ENCODE measurements at regions not wholly inside any gene's neighbourhood (a gene's known extent, or its start where the extent isn't known, plus 50 kb on each side); places are given as distances from the start of the nearest gene placed in this dataset.
A peak's percentile ranks its signal among the peaks of the same experiment; 100 is the strongest.

GRCh38 chrX:113770806-113771205 is 813.1 kb upstream of the HTR2C start:
- Histone ChIP-seq H3K36me3 (ENCODE audit: control insufficient read depth, insufficient read depth, low read length) (no peaks in the 10 kb centered on the region), H3K27me3 (ENCODE audit: control insufficient read depth, insufficient read depth, low read length) (no peaks in the 10 kb centered on the region), H3K9me3 (ENCODE audit: control insufficient read depth, low read depth, low read length) (no peaks in the 10 kb centered on the region), H3K4me1 (ENCODE audit: control insufficient read depth, insufficient read depth, low read length) (no peaks in the 10 kb centered on the region), H3K27ac (ENCODE audit: low read length) (no peak overlapping the region), H3K4me3 (ENCODE audit: low read length) (no peak overlapping the region)
- no peak for DNase-seq
- WGBS (ENCODE audit: insufficient coverage, low lambda C conversion rate): no CpG with 5 or more reads among the region's 2 CpGs

DNA sequence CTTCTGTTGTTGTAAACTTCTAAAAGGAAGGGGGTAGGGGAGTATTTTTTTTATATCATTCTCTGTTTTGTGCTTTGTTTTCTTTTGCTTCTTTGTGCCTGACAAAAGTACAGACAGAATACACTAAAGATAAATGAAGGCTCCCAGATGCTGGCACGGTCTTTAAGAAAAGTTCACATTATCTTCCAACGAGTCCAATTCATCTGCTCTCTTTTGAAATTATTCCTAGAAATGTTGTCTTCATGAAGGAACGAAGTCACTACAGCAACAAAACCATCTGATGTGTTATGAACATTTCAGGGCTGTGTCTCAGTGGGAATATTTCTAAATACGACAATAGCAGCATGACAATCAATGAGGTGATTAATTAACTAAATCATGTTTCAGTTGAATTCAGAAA is 813.8 kb upstream of the HTR2C start:
- no peaks in the 10 kb centered on the region for H3K4me1 ChIP-seq (ENCODE audit: control insufficient read depth, insufficient read depth, low read length)
- H3K4me3 ChIP-seq (ENCODE audit: low read length): no peak overlapping the region
- no peaks in the 10 kb centered on the region for H3K9me3 ChIP-seq (ENCODE audit: control insufficient read depth, low read depth, low read length)
- H3K36me3 ChIP-seq (ENCODE audit: control insufficient read depth, insufficient read depth, low read length): no peaks in the 10 kb centered on the region
- peak in 1 of 2 donors; percentile 1 for DNase-seq
- no peak overlapping the region for H3K27ac ChIP-seq (ENCODE audit: low read length)
- WGBS (ENCODE audit: insufficient coverage, low lambda C conversion rate): no CpG with 5 or more reads among the region's 4 CpGs
- H3K27me3 ChIP-seq (ENCODE audit: control insufficient read depth, insufficient read depth, low read length): no peaks in the 10 kb centered on the region

DNA sequence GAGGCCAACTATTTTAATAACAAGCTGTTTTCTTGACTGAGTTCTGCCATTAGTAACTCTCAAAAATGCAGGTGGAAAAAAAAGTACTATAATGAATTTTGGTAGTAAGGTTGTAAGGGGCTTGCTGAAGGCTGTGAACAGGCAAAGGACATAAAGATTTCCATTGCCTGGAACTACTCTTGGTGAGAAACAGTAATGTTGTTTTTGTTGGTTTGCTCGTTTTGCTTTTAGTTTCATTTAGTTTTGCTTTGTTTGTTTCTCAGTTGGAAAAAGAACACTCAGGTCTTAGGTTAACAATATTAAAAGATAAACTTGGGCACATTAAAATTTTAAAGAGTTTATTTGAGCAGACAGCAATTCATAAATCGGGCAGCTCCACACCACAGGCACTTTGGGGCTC is 824.5 kb upstream of the HTR2C start:
- Histone ChIP-seq H3K4me3 (ENCODE audit: low read length) (no peak overlapping the region), H3K27ac (ENCODE audit: low read length) (no peak overlapping the region), H3K4me1 (ENCODE audit: control insufficient read depth, insufficient read depth, low read length) (no peaks in the 10 kb centered on the region), H3K36me3 (ENCODE audit: control insufficient read depth, insufficient read depth, low read length) (no peaks in the 10 kb centered on the region), H3K27me3 (ENCODE audit: control insufficient read depth, insufficient read depth, low read length) (no peaks in the 10 kb centered on the region), H3K9me3 (ENCODE audit: control insufficient read depth, low read depth, low read length) (no peaks in the 10 kb centered on the region)
- no peak for DNase-seq
- WGBS (ENCODE audit: insufficient coverage, low lambda C conversion rate): no CpG with 5 or more reads among the region's 2 CpGs

DNA sequence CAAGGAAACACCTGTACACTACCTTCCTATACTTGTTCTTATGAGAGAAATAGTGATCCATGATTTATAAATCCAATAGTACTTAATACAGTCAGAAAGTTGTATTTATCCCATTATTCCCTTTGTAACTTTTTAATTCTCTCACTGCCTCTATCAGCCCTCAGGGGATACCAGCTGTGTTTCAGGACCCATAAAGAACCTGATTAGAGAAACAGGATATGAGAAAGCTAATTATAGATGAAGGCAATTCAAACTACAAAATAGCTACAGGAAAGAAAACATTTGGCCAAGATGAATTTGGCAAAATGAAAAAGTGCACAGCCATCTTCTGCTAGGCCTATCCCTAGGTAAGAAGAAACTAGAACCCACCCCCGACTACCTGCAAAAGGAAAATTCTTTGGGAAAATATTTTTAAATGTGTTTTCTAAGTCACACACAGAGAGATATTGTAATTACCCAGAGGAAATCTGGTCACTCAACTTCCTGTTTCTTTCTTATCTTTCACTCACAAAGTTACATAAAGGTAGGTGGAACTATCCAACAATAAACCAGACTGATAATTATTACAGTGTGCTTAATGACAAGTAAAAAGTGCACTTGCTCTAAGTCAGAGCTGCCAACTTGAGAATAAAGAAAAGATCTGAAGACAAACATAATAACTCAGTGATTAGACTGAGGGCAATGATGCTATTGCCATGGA is 836.5 kb upstream of the HTR2C start:
- Histone ChIP-seq H3K4me3 (ENCODE audit: low read length) (no peak overlapping the region), H3K27me3 (ENCODE audit: control insufficient read depth, insufficient read depth, low read length) (no peaks in the 10 kb centered on the region), H3K36me3 (ENCODE audit: control insufficient read depth, insufficient read depth, low read length) (no peaks in the 10 kb centered on the region), H3K4me1 (ENCODE audit: control insufficient read depth, insufficient read depth, low read length) (no peaks in the 10 kb centered on the region), H3K27ac (ENCODE audit: low read length) (no peak overlapping the region), H3K9me3 (ENCODE audit: control insufficient read depth, low read depth, low read length) (no peaks in the 10 kb centered on the region)
- no CpG with 5 or more reads among the region's 1 CpG for WGBS (ENCODE audit: insufficient coverage, low lambda C conversion rate)
- DNase-seq: no peak

DNA sequence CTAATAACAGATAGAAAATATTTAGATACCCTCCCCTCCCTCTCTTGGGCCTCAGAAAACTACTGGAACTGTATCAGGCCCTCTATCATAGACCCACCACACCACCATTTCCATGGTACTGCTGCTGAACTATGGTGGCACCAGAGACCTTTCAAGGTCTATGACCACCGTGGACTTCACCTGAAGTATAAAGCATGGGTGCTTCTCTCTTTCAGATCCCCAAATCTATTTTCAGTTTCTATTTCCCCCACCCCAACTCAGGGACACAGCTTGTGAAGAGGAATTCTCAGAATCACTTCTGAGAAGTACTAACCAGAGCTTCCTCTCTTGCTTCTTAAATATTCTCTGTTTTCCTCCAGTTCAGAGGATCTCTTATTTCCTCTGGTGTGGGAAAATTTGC is 840.8 kb upstream of the HTR2C start:
- WGBS (ENCODE audit: insufficient coverage, low lambda C conversion rate): no CpG with 5 or more reads among the region's 1 CpG
- Histone ChIP-seq H3K4me3 (ENCODE audit: low read length) (no peak overlapping the region), H3K27me3 (ENCODE audit: control insufficient read depth, insufficient read depth, low read length) (no peaks in the 10 kb centered on the region), H3K9me3 (ENCODE audit: control insufficient read depth, low read depth, low read length) (no peaks in the 10 kb centered on the region), H3K4me1 (ENCODE audit: control insufficient read depth, insufficient read depth, low read length) (no peaks in the 10 kb centered on the region), H3K27ac (ENCODE audit: low read length) (no peak overlapping the region), H3K36me3 (ENCODE audit: control insufficient read depth, insufficient read depth, low read length) (no peaks in the 10 kb centered on the region)
- no peak for DNase-seq

DNA sequence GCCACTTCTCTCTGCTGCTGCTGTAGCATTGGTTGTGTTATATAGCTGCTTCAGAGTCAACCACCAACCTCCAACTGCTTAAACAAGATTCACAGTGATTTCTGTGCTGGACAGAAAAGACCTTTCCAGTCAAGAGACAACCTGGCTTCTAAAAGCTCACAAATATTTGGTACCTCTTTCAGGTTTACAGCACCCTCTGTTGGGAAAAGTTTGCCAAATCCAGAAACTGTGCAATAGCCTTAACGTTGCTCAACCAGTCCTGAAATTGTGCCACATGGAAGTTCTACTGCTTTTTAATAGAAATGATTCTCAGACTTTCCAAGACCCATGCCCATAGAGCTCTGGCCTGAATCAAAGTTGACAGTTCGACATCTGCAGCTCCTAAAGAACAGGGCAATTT is 842.1 kb upstream of the HTR2C start:
- Histone ChIP-seq H3K27me3 (ENCODE audit: control insufficient read depth, insufficient read depth, low read length) (no peaks in the 10 kb centered on the region), H3K9me3 (ENCODE audit: control insufficient read depth, low read depth, low read length) (no peaks in the 10 kb centered on the region)
- DNase-seq: no peak

GRCh38 chrX:113728937-113729336 is 854.9 kb upstream of the HTR2C start:
- no peaks in the 10 kb centered on the region for H3K27me3 ChIP-seq (ENCODE audit: control insufficient read depth, insufficient read depth, low read length)
- no peaks in the 10 kb centered on the region for H3K4me1 ChIP-seq (ENCODE audit: control insufficient read depth, insufficient read depth, low read length)
- no peaks in the 10 kb centered on the region for H3K36me3 ChIP-seq (ENCODE audit: control insufficient read depth, insufficient read depth, low read length)
- no peaks in the 10 kb centered on the region for H3K9me3 ChIP-seq (ENCODE audit: control insufficient read depth, low read depth, low read length)
- DNase-seq: no peak
- no CpG with 5 or more reads among the region's 2 CpGs for WGBS (ENCODE audit: insufficient coverage, low lambda C conversion rate)
- no peak overlapping the region for H3K27ac ChIP-seq (ENCODE audit: low read length)
- no peak overlapping the region for H3K4me3 ChIP-seq (ENCODE audit: low read length)

More for the DNA sequence above, 842.1 kb upstream of the HTR2C start:
- no peak overlapping the region for H3K27ac ChIP-seq (ENCODE audit: low read length)
- H3K4me3 ChIP-seq (ENCODE audit: low read length): no peak overlapping the region
- H3K4me1 ChIP-seq (ENCODE audit: control insufficient read depth, insufficient read depth, low read length): no peaks in the 10 kb centered on the region
- no peaks in the 10 kb centered on the region for H3K36me3 ChIP-seq (ENCODE audit: control insufficient read depth, insufficient read depth, low read length)
- WGBS (ENCODE audit: insufficient coverage, low lambda C conversion rate): no CpG with 5 or more reads among the region's 2 CpGs

GRCh38 chrX:113726898-113727297 is 857.0 kb upstream of the HTR2C start:
- no peak for DNase-seq
- no peaks in the 10 kb centered on the region for H3K9me3 ChIP-seq (ENCODE audit: control insufficient read depth, low read depth, low read length)
- H3K27ac ChIP-seq (ENCODE audit: low read length): no peak overlapping the region
- no CpG with 5 or more reads among the region's 3 CpGs for WGBS (ENCODE audit: insufficient coverage, low lambda C conversion rate)
- H3K36me3 ChIP-seq (ENCODE audit: control insufficient read depth, insufficient read depth, low read length): no peaks in the 10 kb centered on the region
- no peaks in the 10 kb centered on the region for H3K27me3 ChIP-seq (ENCODE audit: control insufficient read depth, insufficient read depth, low read length)
- no peaks in the 10 kb centered on the region for H3K4me1 ChIP-seq (ENCODE audit: control insufficient read depth, insufficient read depth, low read length)
- no peak overlapping the region for H3K4me3 ChIP-seq (ENCODE audit: low read length)

GRCh38 chrX:113726466-113726865 is 857.4 kb upstream of the HTR2C start:
- H3K4me1 ChIP-seq (ENCODE audit: control insufficient read depth, insufficient read depth, low read length): no peaks in the 10 kb centered on the region
- DNase-seq: no peak
- H3K4me3 ChIP-seq (ENCODE audit: low read length): no peak overlapping the region
- WGBS (ENCODE audit: insufficient coverage, low lambda C conversion rate): 83% methylated on average over 1 of the region's 4 CpGs
- no peaks in the 10 kb centered on the region for H3K36me3 ChIP-seq (ENCODE audit: control insufficient read depth, insufficient read depth, low read length)
- H3K27ac ChIP-seq (ENCODE audit: low read length): no peak overlapping the region
- no peaks in the 10 kb centered on the region for H3K9me3 ChIP-seq (ENCODE audit: control insufficient read depth, low read depth, low read length)
- no peaks in the 10 kb centered on the region for H3K27me3 ChIP-seq (ENCODE audit: control insufficient read depth, insufficient read depth, low read length)

GRCh38 chrX:113726009-113726408 is 857.9 kb upstream of the HTR2C start:
- DNase-seq: no peak
- Histone ChIP-seq H3K4me3 (ENCODE audit: low read length) (no peak overlapping the region), H3K9me3 (ENCODE audit: control insufficient read depth, low read depth, low read length) (no peaks in the 10 kb centered on the region), H3K27me3 (ENCODE audit: control insufficient read depth, insufficient read depth, low read length) (no peaks in the 10 kb centered on the region), H3K4me1 (ENCODE audit: control insufficient read depth, insufficient read depth, low read length) (no peaks in the 10 kb centered on the region), H3K27ac (ENCODE audit: low read length) (no peak overlapping the region), H3K36me3 (ENCODE audit: control insufficient read depth, insufficient read depth, low read length) (no peaks in the 10 kb centered on the region)
- WGBS (ENCODE audit: insufficient coverage, low lambda C conversion rate): no CpG with 5 or more reads among the region's 3 CpGs

DNA sequence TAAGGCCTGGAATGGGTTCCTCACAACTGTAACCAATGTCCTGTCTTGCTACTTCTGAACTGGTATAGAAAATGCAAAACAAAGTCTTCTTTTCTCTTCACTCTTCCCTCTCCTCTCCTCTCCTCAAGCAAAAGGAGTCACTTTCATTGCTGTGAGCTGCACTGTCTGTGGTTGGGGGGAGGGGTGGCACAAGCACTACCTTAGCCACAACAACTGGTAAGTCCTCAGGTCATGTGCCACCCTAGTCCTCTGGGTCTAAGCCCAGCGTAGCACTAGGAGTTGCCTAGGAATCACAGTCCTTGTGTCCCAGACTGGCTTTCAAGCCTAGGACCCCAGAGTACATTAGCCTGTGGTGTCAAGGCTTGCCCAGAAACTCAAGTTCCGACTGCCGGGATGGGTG is 859.3 kb upstream of the AMOT start:
- Histone ChIP-seq H3K27ac (ENCODE audit: low read length) (no peak overlapping the region), H3K9me3 (ENCODE audit: control insufficient read depth, low read depth, low read length) (no peaks in the 10 kb centered on the region), H3K4me3 (ENCODE audit: low read length) (no peak overlapping the region), H3K4me1 (ENCODE audit: control insufficient read depth, insufficient read depth, low read length) (no peaks in the 10 kb centered on the region), H3K36me3 (ENCODE audit: control insufficient read depth, insufficient read depth, low read length) (no peaks in the 10 kb centered on the region), H3K27me3 (ENCODE audit: control insufficient read depth, insufficient read depth, low read length) (no peaks in the 10 kb centered on the region)
- DNase-seq: no peak
- no CpG with 5 or more reads among the region's 3 CpGs for WGBS (ENCODE audit: insufficient coverage, low lambda C conversion rate)

Data from large intestine (tissue), 3 donors.